DMS53 (cell line): ENCODE measurements at regions not wholly inside any gene's neighbourhood (a gene's known extent, or its start where the extent isn't known, plus 50 kb on each side); places are given as distances from the start of the nearest gene placed in this dataset.

ENCODE experiments used
- DNase-seq: peaks from one replicate; lab custom pipeline; 2025; lab: John Stamatoyannopoulos, UW

GRCh38 chr6:25224242-25224641 is 54.9 kb upstream of the CARMIL1 start:
- no peak for DNase-seq

- no peak for DNase-seq
Observed at GRCh38 chr6:25227854-25228253, 51.3 kb upstream of the CARMIL1 start.
